Esophagus muscularis mucosa (tissue), 4 donors: ENCODE measurements at regions not wholly inside any gene's neighbourhood (a gene's known extent, or its start where the extent isn't known, plus 50 kb on each side); places are given as distances from the start of the nearest gene placed in this dataset.

ENCODE experiments used
- DNase-seq: peaks from one replicate; pipeline ENCODE4 v3.0.0-alpha.2; 2017; ENCODE audit errors: extremely low spot score
- H3K27ac ChIP-seq, 4 donors: fragments of 200-600 bp; sonication (generic); replicated peaks in 1 of 4; 1 replicate in 3 of 4; 2 replicates in 1 of 4; pipeline ENCODE4 v1.5.1; 2016 to 2019; ENCODE audit warnings: mild to moderate bottlenecking in 1 of 4
- H3K27me3 ChIP-seq, 4 donors: fragments of 200-600 bp; sonication (generic); one replicate each; pipeline versions ENCODE4 v1.5.1 to v1.6.0; 2016 to 2019
- H3K36me3 ChIP-seq, 4 donors: fragments of 200-600 bp; sonication (generic); one replicate each; pipeline ENCODE4 v1.5.1; 2016 to 2019
- H3K4me1 ChIP-seq, 4 donors: fragments of 200-600 bp; sonication (generic); one replicate each; pipeline ENCODE4 v1.5.1; 2016 to 2019
- H3K4me3 ChIP-seq, 4 donors: fragments of 200-600 bp; sonication (generic); 1 replicate in 2 of 4; 2 replicates in 2 of 4; pipeline ENCODE4 v1.5.1; 2016 to 2019; ENCODE audit warnings: mild to moderate bottlenecking in 4 of 4, moderate library complexity in 1 of 4
- H3K9me3 ChIP-seq, 4 donors: fragments of 200-600 bp; sonication (generic); 1 replicate in 3 of 4; 2 replicates in 1 of 4; pipeline ENCODE4 v1.5.1; 2016 to 2019
- CTCF ChIP-seq, 3 experiments: fragments of 200-600 bp in 2 of 3; fragments of 450-650 bp in 1 of 3; sonication (generic) in 2 of 3; IDR thresholded peaks; one replicate each; pipeline ENCODE4 v1.5.1; 2017 to 2019; ENCODE audit warnings: antibody characterized with exemption in 3 of 3, mild to moderate bottlenecking in 2 of 3, moderate library complexity in 1 of 3
- EP300 ChIP-seq: sonication (generic); formaldehyde crosslinking; IDR thresholded peaks from one replicate; pipeline ENCODE4 v1.6.1; 2017; ENCODE audit warnings: antibody characterized with exemption
- POLR2A ChIP-seq: fragments of 450-650 bp; IDR thresholded peaks from one replicate; pipeline ENCODE4 v1.6.1; 2017; ENCODE audit warnings: antibody characterized with exemption, moderate library complexity, mild to moderate bottlenecking, low read depth
- POLR2AphosphoS5 ChIP-seq, 2 donors: sonication (generic); formaldehyde crosslinking; IDR thresholded peaks; one replicate each; pipeline ENCODE4 v1.6.1; 2017; ENCODE audit warnings: antibody characterized with exemption in 2 of 2
- WGBS: methylation state at CpG from one replicate; pipeline ENCODE4 v1.1.5; 2018; 5-methylcytosine and 5-hydroxymethylcytosine counted together
- intact Hi-C: fragments of 100-400 bp; cut with DNase I; formaldehyde crosslinking; loops from one replicate; pipeline ENCODE4 v1.15.1; 2023

DNA sequence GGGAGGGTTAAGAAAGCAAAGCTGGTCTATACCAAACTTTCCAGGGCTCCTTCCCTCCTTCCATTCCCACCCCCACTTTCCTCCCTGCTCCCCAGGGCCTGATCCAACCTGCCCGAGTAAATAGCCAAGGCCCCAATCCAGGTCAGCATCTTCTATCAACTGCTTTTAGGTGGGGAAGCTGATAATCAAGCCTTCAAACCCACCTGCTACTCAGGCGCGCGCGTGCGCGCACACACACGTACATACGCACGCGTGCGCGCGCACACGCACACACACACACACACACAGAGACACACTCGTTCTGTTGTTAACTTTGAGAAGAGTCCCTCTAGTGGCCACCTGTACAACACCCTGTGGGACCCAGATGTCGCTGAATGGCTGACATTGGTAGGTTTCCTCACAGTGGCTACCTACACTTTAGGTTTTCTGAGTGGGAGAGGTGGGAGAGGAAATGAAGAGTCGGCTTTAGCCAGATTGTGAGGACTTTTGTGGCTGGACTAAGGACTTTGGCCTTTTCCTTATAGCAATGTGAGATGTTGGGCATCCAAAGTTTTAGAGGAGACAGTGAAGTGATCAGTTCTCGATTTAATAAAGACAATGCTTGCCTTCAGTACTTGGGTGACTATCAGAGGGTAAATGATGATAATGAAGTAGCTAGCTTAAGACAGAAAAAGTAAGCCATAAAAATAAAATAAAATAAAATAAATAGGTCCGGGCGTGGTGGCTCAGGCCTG lies 179.9 kb upstream of the C2CD4B start:
- 73% methylated on average over 12 of the region's 21 CpGs for WGBS
- peaks cover 0 to 3% (median 0%) of the 10 kb centered on the region in 4 donors for H3K4me1 ChIP-seq
- peaks cover 0 to 7% (median 0%) of the 10 kb centered on the region in 4 donors for H3K9me3 ChIP-seq
- no peak overlapping the region for H3K27ac ChIP-seq
- H3K4me3 ChIP-seq = peak overlapping the region in 1 of 4 donors; percentile 38
- intact Hi-C loops = no loop called here
- no peak for DNase-seq
- no peaks in the 10 kb centered on the region for H3K36me3 ChIP-seq
- TF ChIP-seq CTCF (IDR thresholded peaks at IDR 0.05) = peak; percentile 27 to 39 (median 32)
- no peak for TF ChIP-seq EP300
- no peak for TF ChIP-seq POLR2AphosphoS5 (IDR thresholded peaks at IDR 0.05)
- no peaks in the 10 kb centered on the region for H3K27me3 ChIP-seq

- peaks cover 0 to 3% (median 0%) of the 10 kb centered on the region in 4 donors for H3K4me1 ChIP-seq
- no peak overlapping the region for H3K4me3 ChIP-seq
- H3K27ac ChIP-seq = no peak overlapping the region
- H3K9me3 ChIP-seq = peaks cover 0 to 7% (median 0%) of the 10 kb centered on the region in 4 donors
- H3K27me3 ChIP-seq = no peaks in the 10 kb centered on the region
- 83% methylated on average over 1 of the region's 1 CpG for WGBS
- H3K36me3 ChIP-seq = no peaks in the 10 kb centered on the region
- intact Hi-C loops = no loop called here
- TF ChIP-seq EP300 (no peak), CTCF (IDR thresholded peaks at IDR 0.05) (no peak), POLR2A (no peak), POLR2AphosphoS5 (IDR thresholded peaks at IDR 0.05) (no peak)
- DNase-seq = no peak
These were observed 181.1 kb upstream of the C2CD4B start for GRCh38 chr15:62346168-62346567.

GRCh38 chr15:62348118-62348517 lies 183.0 kb upstream of the C2CD4B start:
- no peak overlapping the region for H3K27ac ChIP-seq
- DNase-seq = no peak
- H3K4me3 ChIP-seq = no peak overlapping the region
- no peaks in the 10 kb centered on the region for H3K27me3 ChIP-seq
- peaks cover 0 to 3% (median 0%) of the 10 kb centered on the region in 4 donors for H3K4me1 ChIP-seq
- intact Hi-C loops = no loop called here
- WGBS = 85% methylated on average over 3 of the region's 3 CpGs
- H3K9me3 ChIP-seq = peaks cover 0 to 7% (median 0%) of the 10 kb centered on the region in 4 donors
- H3K36me3 ChIP-seq = no peaks in the 10 kb centered on the region
- no peak for TF ChIP-seq CTCF (IDR thresholded peaks at IDR 0.05)
- TF ChIP-seq POLR2AphosphoS5 (IDR thresholded peaks at IDR 0.05) = no peak
- no peak for TF ChIP-seq EP300
- TF ChIP-seq POLR2A = no peak

- Histone ChIP-seq H3K4me1 (peaks cover 0 to 3% (median 0%) of the 10 kb centered on the region in 4 donors), H3K4me3 (no peak overlapping the region), H3K27ac (no peak overlapping the region), H3K36me3 (no peaks in the 10 kb centered on the region), H3K9me3 (peaks cover 0 to 7% (median 0%) of the 10 kb centered on the region in 4 donors), H3K27me3 (no peaks in the 10 kb centered on the region)
- intact Hi-C loops = no loop called here
- WGBS = 87% methylated on average over 3 of the region's 3 CpGs
- DNase-seq = no peak
- no peak for TF ChIP-seq POLR2A
- TF ChIP-seq CTCF (IDR thresholded peaks at IDR 0.05) = no peak
- no peak for TF ChIP-seq POLR2AphosphoS5 (IDR thresholded peaks at IDR 0.05)
- no peak for TF ChIP-seq EP300
These were observed 183.5 kb upstream of the C2CD4B start for GRCh38 chr15:62348623-62349022.
